ENCODE measurements at regions not wholly inside any gene's neighbourhood (a gene's known extent, or its start where the extent isn't known, plus 50 kb on each side); places are given as distances from the start of the nearest gene placed in this dataset.

DNA sequence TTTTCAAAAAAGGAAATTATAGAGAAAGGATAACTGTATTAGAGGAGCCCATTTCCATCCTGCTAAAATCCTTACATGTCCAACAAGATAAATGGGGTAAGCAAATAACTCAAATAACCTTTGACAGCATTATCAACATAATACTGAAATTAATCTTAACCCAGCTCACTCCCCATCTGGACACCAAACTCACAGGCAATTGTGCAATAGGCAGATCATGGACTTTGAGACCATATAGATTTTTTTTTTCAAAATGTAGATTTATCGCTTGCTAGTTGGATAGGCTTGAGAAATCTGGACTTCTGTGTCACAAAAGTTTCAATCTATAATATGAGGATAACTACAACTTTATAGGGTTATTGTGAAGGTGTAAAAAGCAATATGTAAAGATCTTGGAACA is 134.4 kb upstream of the ASCC3 start:
- H3K9ac ChIP-seq (ENCODE audit: low read depth, low read length) = no peak overlapping the region
- no peaks in the 10 kb centered on the region for H3K36me3 ChIP-seq (ENCODE audit: insufficient read depth, low read depth, low read length)
- H3K4me3 ChIP-seq (ENCODE audit: low read length) = no peak overlapping the region
- no peak overlapping the region for H3K27ac ChIP-seq (ENCODE audit: low read length)
- no peaks in the 10 kb centered on the region for H3K9me3 ChIP-seq (ENCODE audit: insufficient read depth, low read depth, low read length)
- H3K4me1 ChIP-seq (ENCODE audit: insufficient read depth, low read length) = no peaks in the 10 kb centered on the region
- no peaks in the 10 kb centered on the region for H3K27me3 ChIP-seq (ENCODE audit: insufficient read depth, low read length)

DNA sequence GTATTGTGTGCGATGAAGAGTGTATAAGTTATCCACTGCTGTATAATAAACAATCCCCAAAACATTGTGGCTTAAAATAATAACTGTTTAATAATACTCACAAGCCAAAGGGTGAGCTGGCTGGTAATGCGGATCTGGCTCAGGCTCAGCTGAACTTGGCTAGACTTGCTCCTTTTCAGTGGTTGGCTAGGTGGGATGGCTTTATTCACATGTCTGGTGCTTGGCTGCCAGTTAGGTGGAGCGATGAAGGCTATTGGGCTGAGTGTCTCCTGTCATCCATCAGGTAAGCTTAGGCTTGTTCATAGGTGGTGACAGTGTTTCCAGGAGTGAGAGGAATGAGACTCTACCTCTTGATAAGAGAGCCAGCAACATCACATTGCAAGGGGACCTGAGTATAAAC is 135.0 kb upstream of the ASCC3 start:
- Histone ChIP-seq H3K4me3 (ENCODE audit: low read length) (no peak overlapping the region), H3K9ac (ENCODE audit: low read depth, low read length) (no peak overlapping the region), H3K36me3 (ENCODE audit: insufficient read depth, low read depth, low read length) (no peaks in the 10 kb centered on the region), H3K4me1 (ENCODE audit: insufficient read depth, low read length) (no peaks in the 10 kb centered on the region), H3K9me3 (ENCODE audit: insufficient read depth, low read depth, low read length) (no peaks in the 10 kb centered on the region), H3K27me3 (ENCODE audit: insufficient read depth, low read length) (no peaks in the 10 kb centered on the region), H3K27ac (ENCODE audit: low read length) (no peak overlapping the region)

- Histone ChIP-seq H3K9me3 (ENCODE audit: insufficient read depth, low read depth, low read length) (no peaks in the 10 kb centered on the region), H3K27me3 (ENCODE audit: insufficient read depth, low read length) (no peaks in the 10 kb centered on the region), H3K36me3 (ENCODE audit: insufficient read depth, low read depth, low read length) (no peaks in the 10 kb centered on the region), H3K27ac (ENCODE audit: low read length) (no peak overlapping the region), H3K4me3 (ENCODE audit: low read length) (no peak overlapping the region), H3K9ac (ENCODE audit: low read depth, low read length) (no peak overlapping the region), H3K4me1 (ENCODE audit: insufficient read depth, low read length) (no peaks in the 10 kb centered on the region)
Measured at GRCh38 chr6:101018157-101018556, 137.0 kb upstream of the ASCC3 start.

DNA sequence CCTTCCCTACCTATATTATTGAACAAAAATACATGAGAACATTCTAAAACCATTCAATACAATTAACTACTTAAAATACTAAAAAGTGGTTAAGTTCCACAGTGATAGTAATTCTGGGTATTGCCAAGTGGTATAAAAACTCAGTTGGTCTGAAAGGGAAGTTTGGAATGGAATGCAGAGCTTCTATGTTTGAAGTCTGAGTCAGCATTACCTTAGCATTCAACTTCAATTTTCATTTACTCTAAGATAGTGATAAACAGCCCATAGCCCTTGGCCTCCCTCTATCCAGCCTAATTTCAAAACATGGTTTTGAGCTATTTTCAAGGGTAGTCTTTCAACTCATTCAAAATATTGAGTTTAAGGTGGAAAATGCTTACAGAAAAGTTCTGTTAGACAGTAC is 140.4 kb upstream of the ASCC3 start:
- Histone ChIP-seq H3K9me3 (ENCODE audit: insufficient read depth, low read depth, low read length) (peaks cover 3% of the 10 kb centered on the region; the same call in 1 of the 2 replicates), H3K4me3 (ENCODE audit: low read length) (no peak overlapping the region), H3K4me1 (ENCODE audit: insufficient read depth, low read length) (no peaks in the 10 kb centered on the region), H3K27me3 (ENCODE audit: insufficient read depth, low read length) (no peaks in the 10 kb centered on the region), H3K27ac (ENCODE audit: low read length) (no peak overlapping the region), H3K36me3 (ENCODE audit: insufficient read depth, low read depth, low read length) (no peaks in the 10 kb centered on the region), H3K9ac (ENCODE audit: low read depth, low read length) (no peak overlapping the region)

GRCh38 chr6:101042966-101043365 is 161.8 kb upstream of the ASCC3 start:
- Histone ChIP-seq H3K9ac (ENCODE audit: low read depth, low read length) (no peak overlapping the region), H3K27ac (ENCODE audit: low read length) (no peak overlapping the region), H3K4me1 (ENCODE audit: insufficient read depth, low read length) (no peaks in the 10 kb centered on the region), H3K4me3 (ENCODE audit: low read length) (no peak overlapping the region), H3K36me3 (ENCODE audit: insufficient read depth, low read depth, low read length) (no peaks in the 10 kb centered on the region), H3K9me3 (ENCODE audit: insufficient read depth, low read depth, low read length) (no peaks in the 10 kb centered on the region), H3K27me3 (ENCODE audit: insufficient read depth, low read length) (no peaks in the 10 kb centered on the region)

DNA sequence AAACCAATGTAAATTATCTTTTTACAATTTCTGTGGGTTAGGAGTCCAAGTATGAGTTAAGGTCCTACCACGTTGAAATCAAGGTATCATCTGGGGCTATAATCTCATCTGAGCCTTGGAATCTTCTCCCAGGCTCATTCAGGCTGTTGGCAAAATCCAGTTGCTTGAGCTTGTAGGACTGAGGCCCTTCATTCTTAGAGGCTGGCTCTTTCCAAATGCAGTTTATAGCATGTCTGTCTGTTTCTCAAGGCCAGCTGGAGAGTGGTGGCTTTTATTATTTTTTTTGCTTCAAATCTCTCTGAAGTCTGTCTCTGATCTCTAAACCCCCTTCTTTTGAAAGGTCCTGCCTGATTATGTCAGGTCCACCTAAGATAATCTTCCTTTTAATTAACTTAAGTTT is 177.2 kb upstream of the ASCC3 start:
- no peaks in the 10 kb centered on the region for H3K9me3 ChIP-seq (ENCODE audit: insufficient read depth, low read depth, low read length)
- H3K4me3 ChIP-seq (ENCODE audit: low read length) = no peak overlapping the region
- no peaks in the 10 kb centered on the region for H3K27me3 ChIP-seq (ENCODE audit: insufficient read depth, low read length)
- no peaks in the 10 kb centered on the region for H3K36me3 ChIP-seq (ENCODE audit: insufficient read depth, low read depth, low read length)
- no peak overlapping the region for H3K9ac ChIP-seq (ENCODE audit: low read depth, low read length)
- H3K27ac ChIP-seq (ENCODE audit: low read length) = no peak overlapping the region
- no peaks in the 10 kb centered on the region for H3K4me1 ChIP-seq (ENCODE audit: insufficient read depth, low read length)

- Histone ChIP-seq H3K9me3 (ENCODE audit: insufficient read depth, low read depth, low read length) (no peaks in the 10 kb centered on the region), H3K4me3 (ENCODE audit: low read length) (no peak overlapping the region), H3K27ac (ENCODE audit: low read length) (no peak overlapping the region), H3K9ac (ENCODE audit: low read depth, low read length) (no peak overlapping the region), H3K27me3 (ENCODE audit: insufficient read depth, low read length) (no peaks in the 10 kb centered on the region), H3K4me1 (ENCODE audit: insufficient read depth, low read length) (no peaks in the 10 kb centered on the region), H3K36me3 (ENCODE audit: insufficient read depth, low read depth, low read length) (no peaks in the 10 kb centered on the region)
Measured at GRCh38 chr6:101066481-101066880, 185.4 kb upstream of the ASCC3 start.

- Histone ChIP-seq H3K9me3 (ENCODE audit: insufficient read depth, low read depth, low read length) (no peaks in the 10 kb centered on the region), H3K27me3 (ENCODE audit: insufficient read depth, low read length) (no peaks in the 10 kb centered on the region)
Measured at GRCh38 chr6:101069191-101069795, 188.2 kb upstream of the ASCC3 start.

DNA sequence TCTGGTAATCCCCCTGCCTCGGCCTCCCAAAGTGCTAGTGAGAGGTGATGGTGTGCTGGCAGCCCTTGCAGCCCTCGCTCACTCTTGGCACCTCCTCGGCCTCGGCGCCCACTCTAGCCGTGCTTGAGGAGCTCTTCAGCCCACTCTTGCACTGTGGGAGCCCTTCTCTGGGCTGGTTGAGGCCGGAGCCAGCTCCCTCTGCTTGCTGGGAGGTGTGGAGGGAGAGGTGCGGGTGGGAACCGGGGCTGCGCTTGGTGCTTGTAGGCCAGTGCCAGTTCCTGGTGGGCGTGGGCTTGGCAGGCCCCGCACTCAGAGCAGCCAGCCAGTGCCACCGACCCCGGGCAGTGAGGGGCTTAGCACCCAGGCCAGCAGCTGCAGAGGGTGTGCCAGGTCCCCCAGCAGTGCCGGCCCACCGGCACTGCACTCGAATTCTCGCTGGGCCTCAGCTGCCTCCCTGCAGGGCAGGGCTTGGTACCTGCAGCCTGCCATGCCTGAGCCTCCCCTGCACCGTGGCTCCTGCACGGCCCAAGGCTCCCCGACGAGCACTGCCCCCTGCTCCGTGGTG is 189.0 kb upstream of the ASCC3 start:
- Histone ChIP-seq H3K27me3 (ENCODE audit: insufficient read depth, low read length) (no peaks in the 10 kb centered on the region), H3K27ac (ENCODE audit: low read length) (no peak overlapping the region), H3K36me3 (ENCODE audit: insufficient read depth, low read depth, low read length) (no peaks in the 10 kb centered on the region)

More at GRCh38 chr6:101069191-101069795, 188.2 kb upstream of the ASCC3 start:
- Histone ChIP-seq H3K27ac (ENCODE audit: low read length) (no peak overlapping the region), H3K36me3 (ENCODE audit: insufficient read depth, low read depth, low read length) (no peaks in the 10 kb centered on the region), H3K4me1 (ENCODE audit: insufficient read depth, low read length) (no peaks in the 10 kb centered on the region), H3K4me3 (ENCODE audit: low read length) (no peak overlapping the region), H3K9ac (ENCODE audit: low read depth, low read length) (no peak overlapping the region)

DNA sequence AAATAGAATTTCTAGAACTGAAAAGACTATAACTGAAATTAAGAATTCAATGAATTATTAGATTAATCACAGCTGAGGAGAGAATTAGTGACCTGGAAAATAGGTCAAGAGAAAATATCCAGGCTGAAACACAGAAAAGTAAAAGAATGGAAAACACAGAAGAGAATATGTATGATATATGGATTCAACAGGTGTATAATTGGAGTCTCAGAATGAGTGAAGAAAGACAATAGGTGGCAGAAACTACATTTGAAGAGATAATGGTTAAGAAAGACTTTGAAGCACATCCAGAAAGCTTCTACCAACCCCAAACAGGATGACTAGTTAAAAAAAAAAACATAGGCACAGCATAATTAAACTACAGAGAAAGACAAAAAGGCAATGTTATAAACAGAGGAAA is 196.2 kb upstream of the ASCC3 start:
- no peaks in the 10 kb centered on the region for H3K36me3 ChIP-seq (ENCODE audit: insufficient read depth, low read depth, low read length)
- peaks cover 8% of the 10 kb centered on the region; the same call in 1 of the 2 replicates for H3K9me3 ChIP-seq (ENCODE audit: insufficient read depth, low read depth, low read length)
- H3K4me1 ChIP-seq (ENCODE audit: insufficient read depth, low read length) = no peaks in the 10 kb centered on the region
- no peak overlapping the region for H3K4me3 ChIP-seq (ENCODE audit: low read length)
- no peaks in the 10 kb centered on the region for H3K27me3 ChIP-seq (ENCODE audit: insufficient read depth, low read length)
- H3K27ac ChIP-seq (ENCODE audit: low read length) = no peak overlapping the region
- H3K9ac ChIP-seq (ENCODE audit: low read depth, low read length) = no peak overlapping the region

More for the DNA sequence above, 189.0 kb upstream of the ASCC3 start:
- no peaks in the 10 kb centered on the region for H3K9me3 ChIP-seq (ENCODE audit: insufficient read depth, low read depth, low read length)
- no peaks in the 10 kb centered on the region for H3K4me1 ChIP-seq (ENCODE audit: insufficient read depth, low read length)
- no peak overlapping the region for H3K9ac ChIP-seq (ENCODE audit: low read depth, low read length)
- no peak overlapping the region for H3K4me3 ChIP-seq (ENCODE audit: low read length)

DNA sequence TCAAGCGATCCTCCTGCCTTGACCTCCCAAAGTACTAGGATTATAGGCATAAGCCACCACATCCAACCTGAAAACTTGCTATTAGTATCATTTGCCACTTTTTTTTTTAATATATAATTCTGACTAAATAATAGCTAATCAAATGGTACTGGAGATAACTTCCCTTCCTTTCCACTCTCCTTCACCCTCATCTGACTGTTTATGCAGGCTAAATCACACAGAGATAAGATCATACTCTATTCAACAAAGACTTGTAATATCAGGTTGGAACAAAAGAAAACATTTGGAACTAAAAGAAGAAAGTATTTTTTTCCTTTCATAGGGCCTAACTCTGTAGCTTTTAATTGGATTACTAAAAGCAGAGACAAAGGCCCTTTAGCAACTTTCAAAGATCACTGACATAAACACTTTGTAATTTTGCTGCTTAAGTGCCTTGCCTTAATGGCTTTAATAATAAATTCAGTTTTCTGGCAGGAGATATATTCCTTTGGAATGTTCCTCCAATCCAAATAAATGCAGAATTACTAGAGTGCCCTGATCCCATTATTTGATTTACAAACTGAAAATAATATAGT is 198.7 kb upstream of the ASCC3 start:
- Histone ChIP-seq H3K4me1 (ENCODE audit: insufficient read depth, low read length) (peaks cover 15% of the 10 kb centered on the region; the same call in 1 of the 2 replicates), H3K27me3 (ENCODE audit: insufficient read depth, low read length) (no peaks in the 10 kb centered on the region), H3K4me3 (ENCODE audit: low read length) (no peak overlapping the region), H3K9ac (ENCODE audit: low read depth, low read length) (no peak overlapping the region), H3K27ac (ENCODE audit: low read length) (no peak overlapping the region), H3K36me3 (ENCODE audit: insufficient read depth, low read depth, low read length) (no peaks in the 10 kb centered on the region), H3K9me3 (ENCODE audit: insufficient read depth, low read depth, low read length) (peaks cover 8% of the 10 kb centered on the region; the same call in 1 of the 2 replicates)

- H3K27ac ChIP-seq (ENCODE audit: low read length) = no peak overlapping the region
- H3K9me3 ChIP-seq (ENCODE audit: insufficient read depth, low read depth, low read length) = peaks cover 8% of the 10 kb centered on the region; the same call in 1 of the 2 replicates
Measured at GRCh38 chr6:101080597-101080996, 199.5 kb upstream of the ASCC3 start.

More at GRCh38 chr6:101080597-101080996, 199.5 kb upstream of the ASCC3 start:
- H3K4me3 ChIP-seq (ENCODE audit: low read length) = no peak overlapping the region
- H3K9ac ChIP-seq (ENCODE audit: low read depth, low read length) = no peak overlapping the region
- H3K4me1 ChIP-seq (ENCODE audit: insufficient read depth, low read length) = peaks cover 24% of the 10 kb centered on the region; the same call in 1 of the 2 replicates
- H3K27me3 ChIP-seq (ENCODE audit: insufficient read depth, low read length) = no peaks in the 10 kb centered on the region
- H3K36me3 ChIP-seq (ENCODE audit: insufficient read depth, low read depth, low read length) = no peaks in the 10 kb centered on the region

All from iPS-20b (cell line).